ENCODE measurements at regions not wholly inside any gene's neighbourhood (a gene's known extent, or its start where the extent isn't known, plus 50 kb on each side); places are given as distances from the start of the nearest gene placed in this dataset.

DNA sequence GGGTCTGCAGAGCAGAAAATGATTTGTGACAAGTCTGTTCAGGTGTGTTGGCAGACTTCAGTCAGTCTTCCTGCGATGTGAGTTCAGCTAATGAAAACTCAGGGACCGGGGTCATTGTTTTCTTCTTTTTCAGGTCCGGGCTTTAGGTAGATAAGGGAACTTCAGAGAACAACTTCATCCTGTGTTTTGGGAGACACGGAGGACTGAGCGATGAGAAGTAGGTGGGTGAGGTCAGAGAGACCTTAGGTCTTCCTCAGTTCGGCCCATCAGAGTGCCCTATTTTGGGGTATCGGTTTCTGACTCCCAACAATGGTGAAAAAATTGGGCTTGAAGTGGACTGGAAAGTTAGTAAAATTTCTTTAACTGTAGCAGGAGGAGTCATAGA is 88.9 kb upstream of the ATF7IP2 start:
- no peak overlapping the region for H3K18ac ChIP-seq (ENCODE audit: extremely low read depth, low read length)
- no peaks in the 10 kb centered on the region for H3K4me1 ChIP-seq (replicated peaks in 1 of 4; ENCODE audit: control insufficient read depth in 3 of 4, insufficient read depth in 4 of 4, low read length in 3 of 4)
- H3K79me1 ChIP-seq (ENCODE audit: low read depth, low read length), result no peaks in the 10 kb centered on the region
- no peaks in the 10 kb centered on the region for H3K23me2 ChIP-seq (ENCODE audit: low read depth, low read length)
- FAIRE-seq (no peak), DNase-seq (ENCODE audit: low read depth in 1 of 2, low spot score in 2 of 2) (no peak)
- no peak overlapping the region for H4K91ac ChIP-seq (replicated peaks; ENCODE audit: insufficient read length, low read length)
- no peak overlapping the region for H4K5ac ChIP-seq (ENCODE audit: insufficient read length, low read depth, low read length)
- H2BK12ac ChIP-seq (ENCODE audit: low read depth, low read length), result no peak overlapping the region
- no peaks in the 10 kb centered on the region for H3K79me2 ChIP-seq (ENCODE audit: control insufficient read depth in 1 of 2, insufficient read depth in 2 of 2, low read length in 2 of 2)
- H2BK120ac ChIP-seq (replicated peaks; ENCODE audit: low read depth, low read length), result no peak overlapping the region
- H3K27me3 ChIP-seq (replicated peaks in 1 of 4; ENCODE audit: control insufficient read depth in 3 of 4, extremely low read depth in 1 of 4, insufficient read depth in 3 of 4, low read length in 3 of 4), result no peaks in the 10 kb centered on the region
- H3K4ac ChIP-seq (replicated peaks; ENCODE audit: insufficient read length, low read depth, low read length), result no peak overlapping the region
- H3K36me3 ChIP-seq (ENCODE audit: control insufficient read depth in 2 of 4, insufficient read depth in 4 of 4, low read length in 3 of 4), result no peaks in the 10 kb centered on the region; a peak in 1 of 8 replicates
- no peak overlapping the region for H2BK20ac ChIP-seq (ENCODE audit: low read length)
- no peak overlapping the region for H2BK5ac ChIP-seq (ENCODE audit: low read depth, low read length)
- H2BK15ac ChIP-seq (ENCODE audit: low read length), result no peak overlapping the region
- H4K20me1 ChIP-seq (replicated peaks in 1 of 2; ENCODE audit: control insufficient read depth in 1 of 2, insufficient read depth in 2 of 2, low read length in 2 of 2), result no peaks in the 10 kb centered on the region
- H3K14ac ChIP-seq (ENCODE audit: insufficient read length), result no peak overlapping the region
- no peak overlapping the region for H3K27ac ChIP-seq (ENCODE audit: low read depth, low read length)
- H2AK5ac ChIP-seq (ENCODE audit: low read depth, low read length), result no peak overlapping the region
- no peak overlapping the region for H3K4me3 ChIP-seq (ENCODE audit: extremely low read depth in 1 of 4, insufficient read depth in 2 of 4, low read depth in 3 of 4, low read length in 4 of 4)
- no peak overlapping the region for H3K4me2 ChIP-seq (ENCODE audit: insufficient read depth in 1 of 2, low read depth in 2 of 2, low read length in 2 of 2)
- POLR2A ChIA-PET (ENCODE audit: partially characterized antibody), result no interaction called here
- peaks cover 11 to 13% of the 10 kb centered on the region in 2 experiments; a peak in 3 of 4 replicates for H3K9me3 ChIP-seq (ENCODE audit: insufficient read depth in 2 of 2, low read depth in 1 of 2, low read length in 1 of 2)
- no peak overlapping the region for H3K56ac ChIP-seq (replicated peaks; ENCODE audit: insufficient read length, low read depth, low read length)
- H3K9ac ChIP-seq (replicated peaks in 1 of 4; ENCODE audit: extremely low read depth in 1 of 4, low read depth in 3 of 4, low read length in 3 of 4), result no peak overlapping the region
- TF ChIP-seq POLR2AphosphoS5 (IDR thresholded peaks at IDR 0.05; ENCODE audit: low read depth, low read length) (no peak), GTF2F1 (IDR thresholded peaks at IDR 0.05; ENCODE audit: borderline replicate concordance, low read depth, low read length) (no peak), TBP (IDR thresholded peaks at IDR 0.05; ENCODE audit: low read depth, low read length) (no peak)
- WGBS, 2 experiments (ENCODE audit: extremely low coverage in 1 of 2, insufficient coverage in 1 of 2, insufficient read length in 1 of 2, insufficient replicate concordance in 2 of 2, low coverage in 1 of 2, low lambda C conversion rate in 2 of 2, missing lambda C conversion rate in 1 of 2), result 93% methylated on average over 7 of the region's 7 CpGs; no CpG with 5 or more reads in 1 of the 2 experiments
- CTCF ChIA-PET (ENCODE audit: partially characterized antibody), result no interaction called here
- H4K8ac ChIP-seq (ENCODE audit: extremely low read depth, insufficient read depth, low read length), result no peak overlapping the region
- H3K23ac ChIP-seq (ENCODE audit: insufficient read length), result no peak overlapping the region
- no peak overlapping the region for H2AFZ ChIP-seq (ENCODE audit: low read length)

Measured in H1 (cell line).